SK-N-SH treated with all-trans-retinoic acid at 6 μM for 48 hours (cell line): ENCODE measurements at regions not wholly inside any gene's neighbourhood (a gene's known extent, or its start where the extent isn't known, plus 50 kb on each side); places are given as distances from the start of the nearest gene placed in this dataset.

Experiments
- ESRRG ChIP-seq: fragments of 250-450 bp; sonication (Bioruptor Pico); IDR thresholded peaks from 2 replicates; pipeline ENCODE4 v1.6.1; 2021; ENCODE audit warnings: mild to moderate bottlenecking
- PPARA ChIP-seq: fragments of 250-450 bp; sonication (Bioruptor Pico); IDR thresholded peaks from 2 replicates; pipeline ENCODE4 v1.5.0; 2020; ENCODE audit warnings: mild to moderate bottlenecking, borderline replicate concordance
- RARB ChIP-seq: fragments of 250-450 bp; sonication (Bioruptor Pico); IDR thresholded peaks from 2 replicates; pipeline ENCODE4 v1.8.0; 2021; ENCODE audit warnings: mild to moderate bottlenecking, moderate library complexity
- ZC3H10 ChIP-seq: fragments of 250-450 bp; sonication (Bioruptor Pico); IDR thresholded peaks from 2 replicates; pipeline ENCODE4 v1.5.1; 2021; ENCODE audit warnings: mild to moderate bottlenecking, moderate library complexity
- ZFP30 ChIP-seq: fragments of 450-650 bp; formaldehyde crosslinking; IDR thresholded peaks from 2 replicates; pipeline ENCODE4 v1.5.0; 2022; ENCODE audit warnings: mild to moderate bottlenecking, moderate library complexity
- TF ChIP-seq, protein P1 (sequence below): fragments of 250-450 bp; sonication (Bioruptor Pico); IDR thresholded peaks from 2 replicates; pipeline ENCODE4 v1.5.0; 2020; ENCODE audit warnings: mild to moderate bottlenecking, moderate library complexity

DNA sequence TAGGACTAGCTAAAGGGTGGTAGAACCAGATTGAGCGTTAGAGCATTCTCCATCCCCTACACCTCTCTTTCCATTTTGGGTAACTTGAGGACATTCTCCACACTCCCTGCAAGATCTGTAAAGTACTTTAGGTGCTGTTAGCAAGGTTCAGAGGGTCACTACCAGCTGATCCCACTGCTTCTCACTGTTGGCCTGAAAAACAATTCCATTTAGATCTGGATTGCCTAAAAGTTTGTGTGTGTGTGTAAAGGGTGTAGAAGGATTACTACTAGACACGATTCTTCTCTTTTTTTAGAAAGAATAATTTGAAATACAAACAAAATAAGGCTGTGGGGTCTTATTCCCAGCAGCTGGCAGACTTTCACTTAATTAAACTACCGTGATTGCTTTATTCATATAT is 95.1 kb upstream of the TMEM178A start:
- TF ChIP-seq ESRRG (CRISPR knock-in tag): no peak
- TF ChIP-seq PPARA (CRISPR knock-in tag): no peak
- TF ChIP-seq, protein P1, sequence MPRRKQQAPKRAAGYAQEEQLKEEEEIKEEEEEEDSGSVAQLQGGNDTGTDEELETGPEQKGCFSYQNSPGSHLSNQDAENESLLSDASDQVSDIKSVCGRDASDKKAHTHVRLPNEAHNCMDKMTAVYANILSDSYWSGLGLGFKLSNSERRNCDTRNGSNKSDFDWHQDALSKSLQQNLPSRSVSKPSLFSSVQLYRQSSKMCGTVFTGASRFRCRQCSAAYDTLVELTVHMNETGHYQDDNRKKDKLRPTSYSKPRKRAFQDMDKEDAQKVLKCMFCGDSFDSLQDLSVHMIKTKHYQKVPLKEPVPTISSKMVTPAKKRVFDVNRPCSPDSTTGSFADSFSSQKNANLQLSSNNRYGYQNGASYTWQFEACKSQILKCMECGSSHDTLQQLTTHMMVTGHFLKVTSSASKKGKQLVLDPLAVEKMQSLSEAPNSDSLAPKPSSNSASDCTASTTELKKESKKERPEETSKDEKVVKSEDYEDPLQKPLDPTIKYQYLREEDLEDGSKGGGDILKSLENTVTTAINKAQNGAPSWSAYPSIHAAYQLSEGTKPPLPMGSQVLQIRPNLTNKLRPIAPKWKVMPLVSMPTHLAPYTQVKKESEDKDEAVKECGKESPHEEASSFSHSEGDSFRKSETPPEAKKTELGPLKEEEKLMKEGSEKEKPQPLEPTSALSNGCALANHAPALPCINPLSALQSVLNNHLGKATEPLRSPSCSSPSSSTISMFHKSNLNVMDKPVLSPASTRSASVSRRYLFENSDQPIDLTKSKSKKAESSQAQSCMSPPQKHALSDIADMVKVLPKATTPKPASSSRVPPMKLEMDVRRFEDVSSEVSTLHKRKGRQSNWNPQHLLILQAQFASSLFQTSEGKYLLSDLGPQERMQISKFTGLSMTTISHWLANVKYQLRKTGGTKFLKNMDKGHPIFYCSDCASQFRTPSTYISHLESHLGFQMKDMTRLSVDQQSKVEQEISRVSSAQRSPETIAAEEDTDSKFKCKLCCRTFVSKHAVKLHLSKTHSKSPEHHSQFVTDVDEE (CRISPR knock-in tag): no peak
- no peak for TF ChIP-seq ZC3H10 (CRISPR knock-in tag)
- TF ChIP-seq ZFP30 (CRISPR knock-in tag): no peak
- TF ChIP-seq RARB (CRISPR knock-in tag): no peak
